ENCODE measurements at regions not wholly inside any gene's neighbourhood (a gene's known extent, or its start where the extent isn't known, plus 50 kb on each side); places are given as distances from the start of the nearest gene placed in this dataset.

GRCh38 chr11:97965849-97966646, 1054.7 kb upstream of the CNTN5 start (continued):
- TF ChIP-seq HSF1 (IDR thresholded peaks at IDR 0.05; ENCODE audit: low read depth, low read length) (no peak), MLLT1 (IDR thresholded peaks at IDR 0.05) (no peak)

- in situ Hi-C loops (cut with MboI): no loop called here
- Histone ChIP-seq H2AFZ (ENCODE audit: control insufficient read depth, low read depth, low read length) (no peak overlapping the region), H4K20me1 (ENCODE audit: control insufficient read depth, insufficient read depth) (no peaks in the 10 kb centered on the region), H3K4me3 (no peak overlapping the region), H3K4me1 (ENCODE audit: control insufficient read depth, insufficient read depth, low read length) (no peaks in the 10 kb centered on the region), H3K9ac (ENCODE audit: control insufficient read depth, insufficient read depth, low read length) (no peak overlapping the region), H3K27me3 (replicated peaks in 1 of 2; ENCODE audit: control insufficient read depth in 2 of 2, insufficient read depth in 2 of 2, low read length in 1 of 2) (no peaks in the 10 kb centered on the region), H3K36me3 (ENCODE audit: control insufficient read depth in 2 of 2, insufficient read depth in 2 of 2, low read length in 1 of 2) (no peaks in the 10 kb centered on the region), H3K4me2 (ENCODE audit: control insufficient read depth, insufficient read depth) (no peak overlapping the region), H3K79me2 (ENCODE audit: control insufficient read depth, insufficient read depth, low read length) (no peaks in the 10 kb centered on the region), H3K27ac (ENCODE audit: control insufficient read depth, insufficient read depth) (no peak overlapping the region), H3K9me3 (replicated peaks; ENCODE audit: control insufficient read depth, insufficient read depth, low read length) (no peaks in the 10 kb centered on the region)
- no TSS peak for BruUV-seq (replicated peaks)
- no peak for FAIRE-seq
- SMC1A ChIA-PET (ENCODE audit: uncharacterized antibody, unreplicated experiment): no interaction called here
- POLR2A ChIA-PET: no interaction called here
- 2% methylated on average over 3 of the region's 3 CpGs for WGBS (ENCODE audit: insufficient coverage, insufficient replicate concordance, low lambda C conversion rate, missing lambda C conversion rate)
- no peak for ATAC-seq
- no peak for DNase-seq (ENCODE audit: low read depth, low spot score)
- CTCF ChIA-PET: no interaction called here
- RAD21 ChIA-PET (ENCODE audit: unreplicated experiment): no interaction called here
- intact Hi-C loops (cut with micrococcal nuclease; ENCODE audit: unreplicated experiment): no loop called here
- TF ChIP-seq POLR2A (IDR thresholded peaks at IDR 0.05; ENCODE audit: low read depth, low read length) (no peak), ATF3 (IDR thresholded peaks at IDR 0.05; ENCODE audit: borderline replicate concordance, extremely low read depth, low read depth, low read length) (no peak), STAT1 (conservative IDR thresholded peaks at IDR 0.05) (no peak), STAT3 (IDR thresholded peaks at IDR 0.05; ENCODE audit: low read depth, low read length) (no peak), HDGF (IDR thresholded peaks at IDR 0.05) (no peak), CEBPB (IDR thresholded peaks at IDR 0.05; ENCODE audit: borderline replicate concordance in 1 of 2, low read depth in 2 of 2, low read length in 2 of 2) (no peak), NFYA (IDR thresholded peaks at IDR 0.05; ENCODE audit: borderline replicate concordance, low read depth, low read length) (no peak), PRDM15 (CRISPR knock-in tag; IDR thresholded peaks at IDR 0.05) (no peak), USF2 (IDR thresholded peaks at IDR 0.05; ENCODE audit: borderline replicate concordance, low read depth, low read length) (no peak)
Observed at GRCh38 chr11:97966901-97967300, 1053.8 kb upstream of the CNTN5 start.

All from GM12878 (cell line).